NCI-H526 (cell line): ENCODE measurements at regions not wholly inside any gene's neighbourhood (a gene's known extent, or its start where the extent isn't known, plus 50 kb on each side); places are given as distances from the start of the nearest gene placed in this dataset.
"Not testable (repeated sequence)": the region's sequence is repeated elsewhere in the genome, so short reads cannot be mapped to it uniquely, and the experiment has no call there.

Source experiments
- DNase-seq, 2 experiments: peaks; one replicate each; lab custom pipeline; 2025; lab: John Stamatoyannopoulos, UW

- DNase-seq = no peak
Measured at GRCh38 chr1:81259625-81260411, 540.9 kb upstream of the ADGRL2 start.

- no peak for DNase-seq
Measured at GRCh38 chr1:81254560-81254959, 546.2 kb upstream of the ADGRL2 start.

- no peak for DNase-seq
Measured at GRCh38 chr1:81254068-81254467, 546.7 kb upstream of the ADGRL2 start.

- no peak for DNase-seq
Measured at GRCh38 chr1:81252471-81253151, 548.1 kb upstream of the ADGRL2 start.

- not testable (repeated sequence) for DNase-seq
Measured at GRCh38 chr1:81250825-81251224, 549.9 kb upstream of the ADGRL2 start.

- DNase-seq = not testable (repeated sequence)
Measured at GRCh38 chr1:81245084-81245715, 555.5 kb upstream of the ADGRL2 start.

GRCh38 chr1:81244612-81245011 is 556.1 kb upstream of the ADGRL2 start:
- DNase-seq = not testable (repeated sequence)

GRCh38 chr1:81242103-81242502 is 558.6 kb upstream of the ADGRL2 start:
- no peak for DNase-seq

GRCh38 chr1:81238129-81238528 is 562.6 kb upstream of the ADGRL2 start:
- DNase-seq = no peak

GRCh38 chr1:81237473-81238089 is 563.2 kb upstream of the ADGRL2 start:
- DNase-seq = no peak

GRCh38 chr1:81234237-81234636 is 566.5 kb upstream of the ADGRL2 start:
- DNase-seq = no peak

GRCh38 chr1:81233591-81233990 is 567.1 kb upstream of the ADGRL2 start:
- DNase-seq = no peak

GRCh38 chr1:81232420-81232819 is 568.3 kb upstream of the ADGRL2 start:
- DNase-seq = no peak

- peak in 1 of 2 experiments; percentile 56 for DNase-seq
Measured at GRCh38 chr1:81231729-81232038, 569.0 kb upstream of the ADGRL2 start.

GRCh38 chr1:81230983-81231728 is 569.6 kb upstream of the ADGRL2 start:
- DNase-seq = peak; percentile 83 to 88

GRCh38 chr1:81228926-81229325 is 571.8 kb upstream of the ADGRL2 start:
- DNase-seq = no peak

GRCh38 chr1:81226603-81226928 is 574.2 kb upstream of the ADGRL2 start:
- peak; percentile 27 to 66 for DNase-seq

GRCh38 chr1:81225789-81226602 is 574.7 kb upstream of the ADGRL2 start:
- no peak for DNase-seq

- DNase-seq = no peak
Measured at GRCh38 chr1:81224222-81224621, 576.5 kb upstream of the ADGRL2 start.

- no peak for DNase-seq
Measured at GRCh38 chr1:81221564-81221963, 579.2 kb upstream of the ADGRL2 start.

GRCh38 chr1:81220614-81221071 is 580.1 kb upstream of the ADGRL2 start:
- no peak for DNase-seq
